Activated CD4-positive, alpha-beta T cell treated with anti-CD3 and anti-CD28 coated beads for 4 hours (primary cell): ENCODE measurements at regions not wholly inside any gene's neighbourhood (a gene's known extent, or its start where the extent isn't known, plus 50 kb on each side); places are given as distances from the start of the nearest gene placed in this dataset.
"Not testable (repeated sequence)": the region's sequence is repeated elsewhere in the genome, so short reads cannot be mapped to it uniquely, and the experiment has no call there.

Source experiments
- DNase-seq, 2 donors: peaks; one replicate each; pipeline ENCODE4 v3.0.0-alpha.2; 2020

GRCh38 chr1:37166005-37166404 is 131.7 kb upstream of the GRIK3 start:
- no peak for DNase-seq

GRCh38 chr1:37167479-37167878 is 133.2 kb upstream of the GRIK3 start:
- DNase-seq = no peak

GRCh38 chr1:37169241-37169640 is 134.9 kb upstream of the GRIK3 start:
- no peak for DNase-seq

- DNase-seq = no peak
Measured at GRCh38 chr1:37169743-37170275, 135.5 kb upstream of the GRIK3 start.

GRCh38 chr1:37171691-37172090 is 137.4 kb upstream of the GRIK3 start:
- no peak for DNase-seq

- no peak for DNase-seq
Measured at GRCh38 chr1:37174341-37174740, 140.0 kb upstream of the GRIK3 start.

- no peak for DNase-seq
Measured at GRCh38 chr1:37174876-37175275, 140.6 kb upstream of the GRIK3 start.

- no peak for DNase-seq
Measured at GRCh38 chr1:37175666-37176215, 141.4 kb upstream of the GRIK3 start.

GRCh38 chr1:37176269-37176668 is 142.0 kb upstream of the GRIK3 start:
- DNase-seq = no peak

GRCh38 chr1:37177230-37177864 is 143.0 kb upstream of the GRIK3 start:
- no peak for DNase-seq

GRCh38 chr1:37181425-37181824 is 147.1 kb upstream of the GRIK3 start:
- no peak for DNase-seq

- no peak for DNase-seq
Measured at GRCh38 chr1:37184789-37185188, 150.5 kb upstream of the GRIK3 start.

- DNase-seq = no peak
Measured at GRCh38 chr1:37186246-37186756, 152.0 kb upstream of the GRIK3 start.

GRCh38 chr1:37189111-37189510 is 154.8 kb upstream of the GRIK3 start:
- DNase-seq = no peak

GRCh38 chr1:37197411-37197810 is 163.1 kb upstream of the GRIK3 start:
- DNase-seq = no peak

- DNase-seq = not testable (repeated sequence)
Measured at GRCh38 chr1:37214305-37214704, 180.0 kb upstream of the GRIK3 start.

GRCh38 chr1:37233606-37234005 is 199.3 kb upstream of the GRIK3 start:
- DNase-seq = no peak

- no peak for DNase-seq
Measured at GRCh38 chr1:37234941-37235418, 200.7 kb upstream of the GRIK3 start.

GRCh38 chr1:37237948-37238347 is 203.6 kb upstream of the GRIK3 start:
- DNase-seq = no peak

- no peak for DNase-seq
Measured at GRCh38 chr1:37238364-37239224, 204.3 kb upstream of the GRIK3 start.

- DNase-seq = no peak
Measured at GRCh38 chr1:37239225-37239740, 205.0 kb upstream of the GRIK3 start.

GRCh38 chr1:37240897-37241296 is 206.6 kb upstream of the GRIK3 start:
- DNase-seq = no peak

- DNase-seq = no peak
Measured at GRCh38 chr1:37242501-37242900, 208.2 kb upstream of the GRIK3 start.
